K562 (cell line): ENCODE measurements at regions not wholly inside any gene's neighbourhood (a gene's known extent, or its start where the extent isn't known, plus 50 kb on each side); places are given as distances from the start of the nearest gene placed in this dataset.

ENCODE experiments used
- ARNT ChIP-seq, 2 experiments: fragments of 450-650 bp; IDR thresholded peaks; 2 replicates each; pipeline ENCODE4 v1.6.1; 2016; ENCODE audit warnings: mild to moderate bottlenecking in 1 of 2
- BRF1 ChIP-seq: IDR thresholded peaks from 3 replicates; pipeline ENCODE4 v1.6.1; 2011; ENCODE audit warnings: borderline replicate concordance, mild to moderate bottlenecking; ENCODE audit not compliant: insufficient read length; ENCODE audit errors: extremely low read depth
- EHMT2 ChIP-seq: fragments of 450-650 bp; IDR thresholded peaks from 2 replicates; pipeline ENCODE4 v1.6.1; 2018; ENCODE audit warnings: antibody characterized with exemption
- ESRRA ChIP-seq: fragments of 450-650 bp; IDR thresholded peaks from 2 replicates; pipeline ENCODE4 v1.6.1; 2014; ENCODE audit warnings: low read depth, mild to moderate bottlenecking, moderate library complexity, borderline replicate concordance
- FOXJ2 ChIP-seq: fragments of 200-800 bp; sonication (Bioruptor generic); IDR thresholded peaks from 2 replicates; pipeline ENCODE4 v1.6.1; 2016; ENCODE audit warnings: missing genetic modification characterization, missing compliant biosample characterization
- HMGN3 ChIP-seq: IDR thresholded peaks from 2 replicates; pipeline ENCODE4 v1.6.1; 2011; ENCODE audit warnings: borderline replicate concordance, low read depth, mild to moderate bottlenecking, mixed read lengths, low read length; ENCODE audit not compliant: insufficient read length; ENCODE audit errors: extremely low read depth
- MCM5 ChIP-seq: fragments of 450-650 bp; IDR thresholded peaks from 2 replicates; pipeline ENCODE4 v1.6.1; 2016; ENCODE audit warnings: low read depth
- MTA2 ChIP-seq: fragments of 450-650 bp; IDR thresholded peaks from 2 replicates; pipeline ENCODE4 v1.6.1; 2016; ENCODE audit warnings: low read depth
- RBM15 ChIP-seq: fragments of 200-400 bp; formaldehyde crosslinking; IDR thresholded peaks from 2 replicates; pipeline ENCODE4 v1.6.1; 2018; ENCODE audit warnings: mild to moderate bottlenecking, low read length, moderate library complexity; ENCODE audit not compliant: insufficient read depth
- RBM22 ChIP-seq: fragments of 200-400 bp; formaldehyde crosslinking; IDR thresholded peaks from 2 replicates; pipeline ENCODE4 v1.6.1; 2018; ENCODE audit warnings: low read length, low read depth; ENCODE audit not compliant: poor library complexity, severe bottlenecking
- RFX5 ChIP-seq: IDR thresholded peaks from 2 replicates; pipeline ENCODE4 v1.6.1; 2011; ENCODE audit warnings: low read depth, mild to moderate bottlenecking, improper control_type of control experiment, low read length
- SAP30 ChIP-seq: fragments of 200-600 bp; sonication (generic); IDR thresholded peaks from 2 replicates; pipeline ENCODE4 v1.6.1; 2012; ENCODE audit warnings: borderline replicate concordance, low read depth, mild to moderate bottlenecking, moderate library complexity, low read length, control low read depth, inconsistent platforms; ENCODE audit not compliant: insufficient read depth, poor library complexity, severe bottlenecking
- TBL1XR1 ChIP-seq, 2 experiments: IDR thresholded peaks; 2 replicates each; pipeline ENCODE4 v1.6.1; 2012; ENCODE audit warnings: improper control_type of control experiment in 2 of 2, low read length in 2 of 2, mild to moderate bottlenecking in 1 of 2
- XRCC4 ChIP-seq: IDR thresholded peaks from one replicate; pipeline ENCODE4 v1.6.1; 2011; ENCODE audit not compliant: insufficient read depth, insufficient read length; ENCODE audit errors: extremely low read depth
- ZNF133 ChIP-seq: fragments of 250-450 bp; sonication (Bioruptor Pico); IDR thresholded peaks from 2 replicates; pipeline ENCODE4 v1.4.0; 2020; ENCODE audit warnings: mild to moderate bottlenecking
- ZNF263 ChIP-seq: sonication (generic); formaldehyde crosslinking; IDR thresholded peaks from 2 replicates; pipeline ENCODE4 v1.8.0; 2022; ENCODE audit warnings: mild to moderate bottlenecking, missing genetic modification reagents, borderline replicate concordance
- ZNF347 ChIP-seq: fragments of 450-650 bp; formaldehyde crosslinking; IDR thresholded peaks from 2 replicates; pipeline ENCODE4 v1.4.0; 2020; ENCODE audit warnings: low read depth, mild to moderate bottlenecking, moderate library complexity
- TF ChIP-seq, protein P1 (sequence below): sonication (generic); formaldehyde crosslinking; IDR thresholded peaks from 2 replicates; pipeline ENCODE4 v1.9.0; 2022; ENCODE audit warnings: mild to moderate bottlenecking, missing genetic modification reagents
- TF ChIP-seq, protein P2 (sequence below): fragments of 450-650 bp; IDR thresholded peaks from 2 replicates; pipeline ENCODE4 v1.6.1; 2017; ENCODE audit warnings: antibody characterized with exemption
- TF ChIP-seq, protein P3 (sequence below): fragments of 250-450 bp; sonication (Bioruptor Pico); IDR thresholded peaks from 2 replicates; pipeline ENCODE4 v1.9.0; 2021; ENCODE audit warnings: mild to moderate bottlenecking
- TF ChIP-seq, protein P4 (sequence below): fragments of 200-800 bp; sonication (Bioruptor generic); IDR thresholded peaks from 2 replicates; pipeline ENCODE4 v1.6.1; 2017; ENCODE audit warnings: missing genetic modification characterization, missing compliant biosample characterization
- TF ChIP-seq, protein P5 (sequence below), 2 experiments: fragments of 450-650 bp; conservative IDR thresholded peaks; 2 replicates each; pipeline ENCODE4 v1.6.1; 2017; ENCODE audit warnings: mild to moderate bottlenecking in 2 of 2, moderate library complexity in 2 of 2

DNA sequence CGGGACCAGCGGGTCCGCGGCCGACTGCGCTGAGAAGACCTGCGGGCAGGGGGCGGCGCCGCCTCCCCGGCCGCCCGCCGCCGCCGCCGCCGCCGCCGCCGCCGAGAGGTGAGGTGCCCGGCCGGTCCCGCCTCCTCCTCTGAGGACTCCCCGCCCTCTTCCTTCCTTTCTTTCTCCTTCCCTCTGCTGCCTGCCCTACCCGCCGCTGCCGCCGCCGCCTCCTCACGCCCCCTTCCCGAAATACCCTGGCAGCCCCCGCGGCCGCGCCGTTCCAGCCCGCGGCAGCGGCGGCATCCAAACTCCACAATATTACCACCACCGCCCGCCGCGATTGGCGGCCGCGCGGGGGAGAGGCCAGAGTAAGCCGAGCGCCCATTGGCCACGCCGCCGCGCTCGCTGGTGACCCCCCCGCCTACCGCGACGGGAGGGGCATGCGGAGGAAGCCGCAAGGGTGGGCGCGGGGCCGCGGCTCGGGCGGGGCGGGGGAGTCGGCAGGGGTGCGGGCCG, 61.8 kb upstream of the ANKRD28 start (continued):
- TF ChIP-seq, protein P1, sequence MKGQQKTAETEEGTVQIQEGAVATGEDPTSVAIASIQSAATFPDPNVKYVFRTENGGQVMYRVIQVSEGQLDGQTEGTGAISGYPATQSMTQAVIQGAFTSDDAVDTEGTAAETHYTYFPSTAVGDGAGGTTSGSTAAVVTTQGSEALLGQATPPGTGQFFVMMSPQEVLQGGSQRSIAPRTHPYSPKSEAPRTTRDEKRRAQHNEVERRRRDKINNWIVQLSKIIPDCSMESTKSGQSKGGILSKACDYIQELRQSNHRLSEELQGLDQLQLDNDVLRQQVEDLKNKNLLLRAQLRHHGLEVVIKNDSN (CRISPR knock-in tag) = no peak
- TF ChIP-seq, protein P2, sequence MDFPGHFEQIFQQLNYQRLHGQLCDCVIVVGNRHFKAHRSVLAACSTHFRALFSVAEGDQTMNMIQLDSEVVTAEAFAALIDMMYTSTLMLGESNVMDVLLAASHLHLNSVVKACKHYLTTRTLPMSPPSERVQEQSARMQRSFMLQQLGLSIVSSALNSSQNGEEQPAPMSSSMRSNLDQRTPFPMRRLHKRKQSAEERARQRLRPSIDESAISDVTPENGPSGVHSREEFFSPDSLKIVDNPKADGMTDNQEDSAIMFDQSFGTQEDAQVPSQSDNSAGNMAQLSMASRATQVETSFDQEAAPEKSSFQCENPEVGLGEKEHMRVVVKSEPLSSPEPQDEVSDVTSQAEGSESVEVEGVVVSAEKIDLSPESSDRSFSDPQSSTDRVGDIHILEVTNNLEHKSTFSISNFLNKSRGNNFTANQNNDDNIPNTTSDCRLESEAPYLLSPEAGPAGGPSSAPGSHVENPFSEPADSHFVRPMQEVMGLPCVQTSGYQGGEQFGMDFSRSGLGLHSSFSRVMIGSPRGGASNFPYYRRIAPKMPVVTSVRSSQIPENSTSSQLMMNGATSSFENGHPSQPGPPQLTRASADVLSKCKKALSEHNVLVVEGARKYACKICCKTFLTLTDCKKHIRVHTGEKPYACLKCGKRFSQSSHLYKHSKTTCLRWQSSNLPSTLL = no peak
- TF ChIP-seq SAP30 (no peak), ARNT (IDR thresholded peaks at IDR 0.05) (no peak), HMGN3 (peak; percentile 9), TBL1XR1 (IDR thresholded peaks at IDR 0.05; ENCODE audit: low read length in 2 of 2) (no peak), ZNF347 (no peak), RBM15 (no peak), RFX5 (no peak), ZNF133 (CRISPR knock-in tag) (no peak), FOXJ2 (tag) (no peak), ESRRA (peak; percentile 48; the same call in 1 of the 2 replicates), BRF1 (no peak), RBM22 (no peak), EHMT2 (no peak), ZNF263 (CRISPR knock-in tag) (no peak), MCM5 (no peak), XRCC4 (no peak), MTA2 (no peak)
- TF ChIP-seq, protein P3, sequence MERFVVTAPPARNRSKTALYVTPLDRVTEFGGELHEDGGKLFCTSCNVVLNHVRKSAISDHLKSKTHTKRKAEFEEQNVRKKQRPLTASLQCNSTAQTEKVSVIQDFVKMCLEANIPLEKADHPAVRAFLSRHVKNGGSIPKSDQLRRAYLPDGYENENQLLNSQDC (CRISPR knock-in tag) = peak; percentile 97; the same call in 1 of the 2 replicates
- TF ChIP-seq, protein P4, sequence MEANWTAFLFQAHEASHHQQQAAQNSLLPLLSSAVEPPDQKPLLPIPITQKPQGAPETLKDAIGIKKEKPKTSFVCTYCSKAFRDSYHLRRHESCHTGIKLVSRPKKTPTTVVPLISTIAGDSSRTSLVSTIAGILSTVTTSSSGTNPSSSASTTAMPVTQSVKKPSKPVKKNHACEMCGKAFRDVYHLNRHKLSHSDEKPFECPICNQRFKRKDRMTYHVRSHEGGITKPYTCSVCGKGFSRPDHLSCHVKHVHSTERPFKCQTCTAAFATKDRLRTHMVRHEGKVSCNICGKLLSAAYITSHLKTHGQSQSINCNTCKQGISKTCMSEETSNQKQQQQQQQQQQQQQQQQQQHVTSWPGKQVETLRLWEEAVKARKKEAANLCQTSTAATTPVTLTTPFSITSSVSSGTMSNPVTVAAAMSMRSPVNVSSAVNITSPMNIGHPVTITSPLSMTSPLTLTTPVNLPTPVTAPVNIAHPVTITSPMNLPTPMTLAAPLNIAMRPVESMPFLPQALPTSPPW = peak; percentile 99
- TF ChIP-seq, protein P5, sequence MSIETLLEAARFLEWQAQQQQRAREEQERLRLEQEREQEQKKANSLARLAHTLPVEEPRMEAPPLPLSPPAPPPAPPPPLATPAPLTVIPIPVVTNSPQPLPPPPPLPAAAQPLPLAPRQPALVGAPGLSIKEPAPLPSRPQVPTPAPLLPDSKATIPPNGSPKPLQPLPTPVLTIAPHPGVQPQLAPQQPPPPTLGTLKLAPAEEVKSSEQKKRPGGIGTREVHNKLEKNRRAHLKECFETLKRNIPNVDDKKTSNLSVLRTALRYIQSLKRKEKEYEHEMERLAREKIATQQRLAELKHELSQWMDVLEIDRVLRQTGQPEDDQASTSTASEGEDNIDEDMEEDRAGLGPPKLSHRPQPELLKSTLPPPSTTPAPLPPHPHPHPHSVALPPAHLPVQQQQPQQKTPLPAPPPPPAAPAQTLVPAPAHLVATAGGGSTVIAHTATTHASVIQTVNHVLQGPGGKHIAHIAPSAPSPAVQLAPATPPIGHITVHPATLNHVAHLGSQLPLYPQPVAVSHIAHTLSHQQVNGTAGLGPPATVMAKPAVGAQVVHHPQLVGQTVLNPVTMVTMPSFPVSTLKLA (conservative IDR thresholded peaks at IDR 0.05) = 0 out of 4 replicates have a peak, but pooled peaks of 1 of the 2 experiments have one; percentile 14
